H1 (cell line): ENCODE measurements at regions not wholly inside any gene's neighbourhood (a gene's known extent, or its start where the extent isn't known, plus 50 kb on each side); places are given as distances from the start of the nearest gene placed in this dataset.

Experiments
- CTCF ChIA-PET: fragments of 300-600 bp; sonication (Branson Sonifier 250); formaldehyde crosslinking; loops from one replicate; lab custom pipeline; 2021; ENCODE audit not compliant: partially characterized antibody; lab: Charles Lee
- POLR2A ChIA-PET: fragments of 300-600 bp; sonication (Branson Sonifier 250); formaldehyde crosslinking; loops from one replicate; lab custom pipeline; 2021; ENCODE audit warnings: inconsistent platforms; ENCODE audit not compliant: partially characterized antibody; lab: Charles Lee
- DNase-seq, 2 experiments: peaks; one replicate each; pipeline versions ENCODE4 v3.0.0 to v3.0.0-alpha.2; 2010 to 2022; ENCODE audit warnings: low spot score in 2 of 2, low read depth in 1 of 2, mixed read lengths in 1 of 2
- FAIRE-seq: peaks from 2 replicates; lab custom pipeline; 2011; peaks lifted over from hg19 to GRCh38; lab: Jason Lieb, UNC
- H2AFZ ChIP-seq: 2 replicates; pipeline ENCODE4 v1.8.1; 2012; ENCODE audit warnings: low read length, inconsistent platforms
- H2AK5ac ChIP-seq: 2 replicates; pipeline ENCODE4 v1.6.1; 2013; ENCODE audit warnings: low read depth, low read length
- H2BK120ac ChIP-seq: replicated peaks from 2 replicates; pipeline ENCODE3; 2013; ENCODE audit warnings: low read depth, low read length, inconsistent platforms
- H2BK12ac ChIP-seq: 2 replicates; pipeline ENCODE4 v1.6.1; 2013; ENCODE audit warnings: low read depth, low read length
- H2BK15ac ChIP-seq: 2 replicates; pipeline ENCODE4 v1.6.1; 2013; ENCODE audit warnings: low read length
- H2BK20ac ChIP-seq: 2 replicates; pipeline ENCODE4 v1.6.1; 2013; ENCODE audit warnings: low read length
- H2BK5ac ChIP-seq: 2 replicates; pipeline ENCODE4 v1.6.1; 2013; ENCODE audit warnings: low read depth, low read length
- H3K14ac ChIP-seq: 2 replicates; pipeline ENCODE4 v1.6.1; 2013; ENCODE audit warnings: inconsistent platforms; ENCODE audit not compliant: insufficient read length
- H3K18ac ChIP-seq: 2 replicates; pipeline ENCODE4 v1.6.1; 2013; ENCODE audit warnings: low read length; ENCODE audit errors: extremely low read depth
- H3K23ac ChIP-seq: 2 replicates; pipeline ENCODE4 v1.6.1; 2013; ENCODE audit warnings: inconsistent platforms; ENCODE audit not compliant: insufficient read length
- H3K23me2 ChIP-seq: 2 replicates; pipeline ENCODE4 v1.6.1; 2013; ENCODE audit warnings: low read depth, low read length
- H3K27ac ChIP-seq: 2 replicates; pipeline ENCODE4 v1.6.1; 2011; ENCODE audit warnings: low read depth, low read length, inconsistent platforms
- H3K27me3 ChIP-seq, 4 experiments: replicated peaks in 1 of 4; 1 replicate in 1 of 4; 2 replicates in 3 of 4; pipeline versions ENCODE4 v1.6.1 to v1.8.1; 2011 to 2013; ENCODE audit warnings: low read length in 3 of 4, mild to moderate bottlenecking in 3 of 4, inconsistent platforms in 2 of 4, mixed read lengths in 2 of 4, moderate library complexity in 1 of 4; ENCODE audit not compliant: control insufficient read depth in 3 of 4, insufficient read depth in 3 of 4; ENCODE audit errors: extremely low read depth in 1 of 4
- H3K36me3 ChIP-seq, 4 experiments: 2 replicates each; pipeline versions ENCODE4 v1.6.1 to v1.8.1; 2011 to 2013; ENCODE audit warnings: mild to moderate bottlenecking in 4 of 4, low read length in 3 of 4, moderate library complexity in 2 of 4, control low read depth in 1 of 4, inconsistent platforms in 1 of 4; ENCODE audit not compliant: insufficient read depth in 4 of 4, control insufficient read depth in 2 of 4
- H3K4ac ChIP-seq: replicated peaks from 2 replicates; pipeline ENCODE3; 2013; ENCODE audit warnings: low read length, low read depth, mixed read lengths, inconsistent platforms; ENCODE audit not compliant: insufficient read length
- H3K4me1 ChIP-seq, 4 experiments: replicated peaks in 1 of 4; 1 replicate in 1 of 4; 2 replicates in 3 of 4; pipeline versions ENCODE4 v1.6.1 to v1.8.1; 2011 to 2013; ENCODE audit warnings: low read length in 3 of 4, inconsistent platforms in 2 of 4, mixed read lengths in 1 of 4; ENCODE audit not compliant: insufficient read depth in 4 of 4, control insufficient read depth in 3 of 4
- H3K4me2 ChIP-seq, 2 experiments: 2 replicates each; pipeline versions ENCODE4 v1.6.1 to v1.8.1; 2011 to 2013; ENCODE audit warnings: low read depth in 2 of 2, low read length in 2 of 2, control low read depth in 1 of 2, inconsistent platforms in 1 of 2, mild to moderate bottlenecking in 1 of 2; ENCODE audit not compliant: insufficient read depth in 1 of 2
- H3K4me3 ChIP-seq, 4 experiments: fragments of 200-600, 300-600 bp in 1 of 4; sonication (generic), shearing (Covaris generic), sonication (Bioruptor Twin) in 1 of 4; 2 replicates each; pipeline versions ENCODE4 v1.5.1 to v1.8.1; 2011 to 2016; ENCODE audit warnings: low read length in 4 of 4, low read depth in 3 of 4, control low read depth in 2 of 4, inconsistent platforms in 2 of 4, mild to moderate bottlenecking in 2 of 4, mixed read lengths in 1 of 4, moderate library complexity in 1 of 4; ENCODE audit not compliant: insufficient read depth in 2 of 4; ENCODE audit errors: extremely low read depth in 1 of 4
- H3K56ac ChIP-seq: replicated peaks from 2 replicates; pipeline ENCODE3; 2013; ENCODE audit warnings: low read depth, mild to moderate bottlenecking, mixed read lengths, low read length, inconsistent platforms; ENCODE audit not compliant: insufficient read length
- H3K79me1 ChIP-seq: 2 replicates; pipeline ENCODE4 v1.6.1; 2013; ENCODE audit warnings: low read depth, low read length, control low read depth
- H3K79me2 ChIP-seq, 2 experiments: 2 replicates each; pipeline versions ENCODE4 v1.6.1 to v1.8.1; 2012 to 2013; ENCODE audit warnings: low read length in 2 of 2, mild to moderate bottlenecking in 2 of 2, inconsistent platforms in 1 of 2; ENCODE audit not compliant: insufficient read depth in 2 of 2, control insufficient read depth in 1 of 2
- H3K9ac ChIP-seq, 4 experiments: replicated peaks in 1 of 4; 1 replicate in 1 of 4; 2 replicates in 3 of 4; pipeline versions ENCODE4 v1.6.1 to v1.8.1; 2011 to 2013; ENCODE audit warnings: low read depth in 3 of 4, low read length in 3 of 4, control low read depth in 2 of 4, mild to moderate bottlenecking in 2 of 4, moderate library complexity in 2 of 4, inconsistent platforms in 1 of 4; ENCODE audit errors: extremely low read depth in 1 of 4
- H3K9me3 ChIP-seq, 2 experiments: 2 replicates each; pipeline versions ENCODE4 v1.6.1 to v1.8.1; 2012 to 2013; ENCODE audit warnings: mild to moderate bottlenecking in 2 of 2, moderate library complexity in 2 of 2, control low read depth in 1 of 2, inconsistent platforms in 1 of 2, low read depth in 1 of 2, low read length in 1 of 2, mixed read lengths in 1 of 2; ENCODE audit not compliant: insufficient read depth in 2 of 2
- H4K20me1 ChIP-seq, 2 experiments: replicated peaks in 1 of 2; 2 replicates each; pipeline versions ENCODE3 to v1.8.1; 2011 to 2013; ENCODE audit warnings: inconsistent platforms in 2 of 2, low read length in 2 of 2, mild to moderate bottlenecking in 1 of 2; ENCODE audit not compliant: insufficient read depth in 2 of 2, control insufficient read depth in 1 of 2
- H4K5ac ChIP-seq: 2 replicates; pipeline ENCODE4 v1.6.1; 2013; ENCODE audit warnings: low read length, low read depth, mixed read lengths, inconsistent platforms; ENCODE audit not compliant: insufficient read length
- H4K8ac ChIP-seq: 2 replicates; pipeline ENCODE4 v1.8.0; 2013; ENCODE audit warnings: mild to moderate bottlenecking, moderate library complexity, low read length, inconsistent platforms; ENCODE audit not compliant: insufficient read depth; ENCODE audit errors: extremely low read depth
- H4K91ac ChIP-seq: replicated peaks from 2 replicates; pipeline ENCODE3; 2013; ENCODE audit warnings: low read length, mixed read lengths, inconsistent platforms; ENCODE audit not compliant: insufficient read length
- EGR1 ChIP-seq: IDR thresholded peaks from 2 replicates; pipeline ENCODE4 v1.6.1; 2011; ENCODE audit warnings: low read depth, low read length, borderline replicate concordance
- NRF1 ChIP-seq: IDR thresholded peaks from 2 replicates; pipeline ENCODE4 v1.6.1; 2011; ENCODE audit warnings: mild to moderate bottlenecking, low read depth, low read length, improper control_type of control experiment
- POLR2AphosphoS5 ChIP-seq: IDR thresholded peaks from 2 replicates; pipeline ENCODE4 v1.6.1; 2011; ENCODE audit warnings: low read depth, low read length
- RXRA ChIP-seq: IDR thresholded peaks from 2 replicates; pipeline ENCODE4 v1.6.1; 2011; ENCODE audit warnings: low read depth, mild to moderate bottlenecking, low read length, moderate library complexity; ENCODE audit not compliant: insufficient read depth
- SIX5 ChIP-seq: IDR thresholded peaks from 2 replicates; pipeline ENCODE4 v1.6.1; 2011; ENCODE audit warnings: mild to moderate bottlenecking, low read depth, low read length
- SP1 ChIP-seq: IDR thresholded peaks from 2 replicates; pipeline ENCODE4 v1.6.1; 2011; ENCODE audit warnings: low read depth, low read length
- SUZ12 ChIP-seq: fragments of 200-600 bp; sonication (generic); IDR thresholded peaks from 2 replicates; pipeline ENCODE4 v1.6.1; 2012; ENCODE audit warnings: mild to moderate bottlenecking, inconsistent platforms, low read length, moderate library complexity, mixed read lengths
- TCF12 ChIP-seq: IDR thresholded peaks from 2 replicates; pipeline ENCODE4 v1.6.1; 2011; ENCODE audit warnings: low read depth, mild to moderate bottlenecking, low read length
- WGBS, 2 experiments: shearing (Covaris generic) in 1 of 2; methylation state at CpG; one replicate each; pipeline versions ENCODE4 v1.1.6 to v1.1.7; 2013 to 2015; ENCODE audit warnings: low lambda C conversion rate in 2 of 2, mixed read lengths in 2 of 2, inconsistent platforms in 1 of 2, low coverage in 1 of 2, missing lambda C conversion rate in 1 of 2; ENCODE audit not compliant: insufficient replicate concordance in 2 of 2, insufficient coverage in 1 of 2, insufficient read length in 1 of 2; ENCODE audit errors: extremely low coverage in 1 of 2, missing lambda C conversion rate in 1 of 2; 5-methylcytosine and 5-hydroxymethylcytosine counted together
- TF ChIP-seq, protein P1 (sequence below): IDR thresholded peaks from 2 replicates; pipeline ENCODE4 v1.6.1; 2011; ENCODE audit warnings: low read length, improper control_type of control experiment

DNA sequence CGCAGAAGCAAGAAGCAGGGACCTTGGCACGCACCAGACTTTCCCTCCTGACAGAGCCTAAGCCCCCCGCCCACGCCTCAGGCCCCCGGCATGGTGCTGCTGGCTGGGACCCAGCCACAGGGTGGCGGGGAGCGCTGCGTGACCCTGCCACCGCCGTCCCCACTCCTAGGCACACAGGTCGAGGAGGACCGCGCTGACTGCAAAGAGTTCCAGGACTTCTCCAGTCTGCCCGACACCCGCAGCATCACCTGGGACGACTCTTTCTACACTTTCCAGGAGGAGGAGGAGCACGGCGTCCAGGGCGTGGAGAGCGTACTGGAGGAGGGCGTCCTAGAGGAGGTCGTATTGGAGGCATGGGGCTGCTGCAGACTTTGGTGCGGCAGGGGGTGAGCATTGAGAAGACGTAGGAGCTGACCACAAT lies 103.7 kb downstream of the TRIM51G start:
- H4K20me1 ChIP-seq, result no peaks in the 10 kb centered on the region
- no peak overlapping the region for H3K4me3 ChIP-seq
- H4K91ac ChIP-seq, result no peak overlapping the region
- ChIA-PET CTCF (no interaction called here), POLR2A (no interaction called here)
- H3K27ac ChIP-seq, result no peak overlapping the region
- no peak overlapping the region for H2BK5ac ChIP-seq
- H3K9me3 ChIP-seq, result peaks cover 7 to 10% of the 10 kb centered on the region in 2 experiments; a peak in 2 of 4 replicates
- no peaks in the 10 kb centered on the region for H3K79me1 ChIP-seq
- no peak for FAIRE-seq
- H3K27me3 ChIP-seq, result no peaks in the 10 kb centered on the region
- 96% methylated on average over 15 of the region's 24 CpGs; no CpG with 5 or more reads in 1 of the 2 experiments for WGBS, 2 experiments
- DNase-seq, result no peak
- H3K18ac ChIP-seq, result no peak overlapping the region
- no peaks in the 10 kb centered on the region for H3K23me2 ChIP-seq
- no peak overlapping the region for H2AK5ac ChIP-seq
- H3K4me2 ChIP-seq, result no peak overlapping the region
- no peak overlapping the region for H2BK120ac ChIP-seq
- H3K36me3 ChIP-seq, result no peaks in the 10 kb centered on the region
- H3K9ac ChIP-seq, result no peak overlapping the region
- H3K23ac ChIP-seq, result no peak overlapping the region
- no peak overlapping the region for H3K14ac ChIP-seq
- H4K5ac ChIP-seq, result no peak overlapping the region
- H3K56ac ChIP-seq, result no peak overlapping the region
- no peak overlapping the region for H2AFZ ChIP-seq
- no peak overlapping the region for H2BK15ac ChIP-seq
- H2BK20ac ChIP-seq, result no peak overlapping the region
- no peak overlapping the region for H4K8ac ChIP-seq
- H3K79me2 ChIP-seq, result no peaks in the 10 kb centered on the region
- H2BK12ac ChIP-seq, result no peak overlapping the region
- no peaks in the 10 kb centered on the region for H3K4me1 ChIP-seq
- no peak overlapping the region for H3K4ac ChIP-seq
- TF ChIP-seq SP1, result no peak
- TF ChIP-seq, protein P1, sequence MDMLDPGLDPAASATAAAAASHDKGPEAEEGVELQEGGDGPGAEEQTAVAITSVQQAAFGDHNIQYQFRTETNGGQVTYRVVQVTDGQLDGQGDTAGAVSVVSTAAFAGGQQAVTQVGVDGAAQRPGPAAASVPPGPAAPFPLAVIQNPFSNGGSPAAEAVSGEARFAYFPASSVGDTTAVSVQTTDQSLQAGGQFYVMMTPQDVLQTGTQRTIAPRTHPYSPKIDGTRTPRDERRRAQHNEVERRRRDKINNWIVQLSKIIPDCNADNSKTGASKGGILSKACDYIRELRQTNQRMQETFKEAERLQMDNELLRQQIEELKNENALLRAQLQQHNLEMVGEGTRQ, result no peak
- no peak for TF ChIP-seq POLR2AphosphoS5
- no peak for TF ChIP-seq SIX5
- TF ChIP-seq RXRA, result no peak
- TF ChIP-seq TCF12, result no peak
- no peak for TF ChIP-seq NRF1
- TF ChIP-seq SUZ12, result no peak
- TF ChIP-seq EGR1, result no peak
